ENCODE measurements at regions not wholly inside any gene's neighbourhood (a gene's known extent, or its start where the extent isn't known, plus 50 kb on each side); places are given as distances from the start of the nearest gene placed in this dataset.

GRCh38 chr9:90156318-90156717 is 486.3 kb downstream of the DIRAS2 start:
- CTCF ChIA-PET = interaction anchor here (1.0 kb wide), 1 partner anchor 486 kb away, joined by 3 read pairs; the partner anchor contains the start of gene DIRAS2
- H3K27me3 ChIP-seq (ENCODE audit: insufficient read depth) = no peaks in the 10 kb centered on the region
- POLR2A ChIA-PET = no interaction called here
- H3F3A ChIP-seq (replicated peaks; ENCODE audit: insufficient read depth) = no peaks in the 10 kb centered on the region
- H3K4me3 ChIP-seq (ENCODE audit: low read depth in 2 of 2, low read length in 1 of 2) = no peak overlapping the region
- DNase-seq = no peak
- no peak overlapping the region for H3K9ac ChIP-seq
- no peaks in the 10 kb centered on the region for H3K9me3 ChIP-seq
- no peak overlapping the region for H3K27ac ChIP-seq (ENCODE audit: low read depth in 2 of 2, low read length in 1 of 2)
- no peak overlapping the region for H3K4me2 ChIP-seq
- H4K20me1 ChIP-seq (ENCODE audit: insufficient read depth) = no peaks in the 10 kb centered on the region
- H3K79me2 ChIP-seq (ENCODE audit: insufficient read depth) = no peaks in the 10 kb centered on the region
- H3K9me2 ChIP-seq = no peaks in the 10 kb centered on the region
- 36% methylated on average over 2 of the region's 2 CpGs for WGBS (ENCODE audit: low lambda C conversion rate)
- H3K4me1 ChIP-seq (ENCODE audit: control insufficient read depth in 1 of 2, insufficient read depth in 2 of 2, low read depth in 1 of 2, low read length in 1 of 2) = no peaks in the 10 kb centered on the region; a peak in 1 of 4 replicates
- H3K36me3 ChIP-seq (replicated peaks in 1 of 2; ENCODE audit: control insufficient read depth in 1 of 2, insufficient read depth in 2 of 2, low read length in 1 of 2) = no peaks in the 10 kb centered on the region
- H2AFZ ChIP-seq (ENCODE audit: low read depth) = no peak overlapping the region
- TF ChIP-seq, protein P1, sequence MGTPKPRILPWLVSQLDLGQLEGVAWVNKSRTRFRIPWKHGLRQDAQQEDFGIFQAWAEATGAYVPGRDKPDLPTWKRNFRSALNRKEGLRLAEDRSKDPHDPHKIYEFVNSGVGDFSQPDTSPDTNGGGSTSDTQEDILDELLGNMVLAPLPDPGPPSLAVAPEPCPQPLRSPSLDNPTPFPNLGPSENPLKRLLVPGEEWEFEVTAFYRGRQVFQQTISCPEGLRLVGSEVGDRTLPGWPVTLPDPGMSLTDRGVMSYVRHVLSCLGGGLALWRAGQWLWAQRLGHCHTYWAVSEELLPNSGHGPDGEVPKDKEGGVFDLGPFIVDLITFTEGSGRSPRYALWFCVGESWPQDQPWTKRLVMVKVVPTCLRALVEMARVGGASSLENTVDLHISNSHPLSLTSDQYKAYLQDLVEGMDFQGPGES (IDR thresholded peaks at IDR 0.05; ENCODE audit: low read depth, low read length) = no peak
- TF ChIP-seq GABPA (IDR thresholded peaks at IDR 0.05; ENCODE audit: low read depth) = no peak
- no peak for TF ChIP-seq TAF1 (IDR thresholded peaks at IDR 0.05; ENCODE audit: borderline replicate concordance, low read depth, low read length)
- TF ChIP-seq, protein P2, sequence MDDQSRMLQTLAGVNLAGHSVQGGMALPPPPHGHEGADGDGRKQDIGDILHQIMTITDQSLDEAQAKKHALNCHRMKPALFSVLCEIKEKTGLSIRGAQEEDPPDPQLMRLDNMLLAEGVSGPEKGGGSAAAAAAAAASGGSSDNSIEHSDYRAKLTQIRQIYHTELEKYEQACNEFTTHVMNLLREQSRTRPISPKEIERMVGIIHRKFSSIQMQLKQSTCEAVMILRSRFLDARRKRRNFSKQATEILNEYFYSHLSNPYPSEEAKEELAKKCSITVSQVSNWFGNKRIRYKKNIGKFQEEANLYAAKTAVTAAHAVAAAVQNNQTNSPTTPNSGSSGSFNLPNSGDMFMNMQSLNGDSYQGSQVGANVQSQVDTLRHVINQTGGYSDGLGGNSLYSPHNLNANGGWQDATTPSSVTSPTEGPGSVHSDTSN (IDR thresholded peaks at IDR 0.05) = no peak
- TF ChIP-seq ZBTB33 (IDR thresholded peaks at IDR 0.05; ENCODE audit: borderline replicate concordance, low read depth) = no peak
- TF ChIP-seq CHD2 (IDR thresholded peaks at IDR 0.05; ENCODE audit: low read length, partially characterized antibody) = no peak
- no peak for TF ChIP-seq RAD21 (IDR thresholded peaks at IDR 0.05; ENCODE audit: low read length)
- no peak for TF ChIP-seq FOXJ3 (CRISPR knock-in tag; IDR thresholded peaks at IDR 0.05)
- TF ChIP-seq FOXM1 (IDR thresholded peaks at IDR 0.05; ENCODE audit: low read depth) = no peak
- TF ChIP-seq TCF12 (IDR thresholded peaks at IDR 0.05) = no peak
- no peak for TF ChIP-seq SMC3 (IDR thresholded peaks at IDR 0.05; ENCODE audit: low read depth, low read length)
- no peak for TF ChIP-seq RXRA (IDR thresholded peaks at IDR 0.05; ENCODE audit: borderline replicate concordance, low read depth)
- TF ChIP-seq ELF1 (IDR thresholded peaks at IDR 0.05) = no peak
- no peak for TF ChIP-seq MXI1 (IDR thresholded peaks at IDR 0.05; ENCODE audit: low read depth, low read length)
- TF ChIP-seq JUND (IDR thresholded peaks at IDR 0.05) = no peak
- TF ChIP-seq RCOR1 (IDR thresholded peaks at IDR 0.05; ENCODE audit: low read length) = no peak
- no peak for TF ChIP-seq SIN3A (IDR thresholded peaks at IDR 0.05; ENCODE audit: borderline replicate concordance, low read depth, low read length)
- TF ChIP-seq, protein P3, sequence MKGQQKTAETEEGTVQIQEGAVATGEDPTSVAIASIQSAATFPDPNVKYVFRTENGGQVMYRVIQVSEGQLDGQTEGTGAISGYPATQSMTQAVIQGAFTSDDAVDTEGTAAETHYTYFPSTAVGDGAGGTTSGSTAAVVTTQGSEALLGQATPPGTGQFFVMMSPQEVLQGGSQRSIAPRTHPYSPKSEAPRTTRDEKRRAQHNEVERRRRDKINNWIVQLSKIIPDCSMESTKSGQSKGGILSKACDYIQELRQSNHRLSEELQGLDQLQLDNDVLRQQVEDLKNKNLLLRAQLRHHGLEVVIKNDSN (IDR thresholded peaks at IDR 0.05; ENCODE audit: borderline replicate concordance, low read depth) = no peak

All from SK-N-SH (cell line).